Mesendoderm (in vitro differentiated cells): ENCODE measurements at regions not wholly inside any gene's neighbourhood (a gene's known extent, or its start where the extent isn't known, plus 50 kb on each side); places are given as distances from the start of the nearest gene placed in this dataset.

Experiments used
- DNase-seq: peaks from one replicate; pipeline ENCODE4 v3.0.0; 2013
- H2AK5ac ChIP-seq: 2 replicates; pipeline ENCODE4 v1.6.1; 2013; ENCODE audit warnings: low read length, inconsistent platforms
- H2BK120ac ChIP-seq: 2 replicates; pipeline ENCODE4 v1.6.1; 2013; ENCODE audit warnings: low read depth, mild to moderate bottlenecking, low read length, moderate library complexity, mixed read lengths
- H2BK15ac ChIP-seq: replicated peaks from 2 replicates; pipeline ENCODE4 v1.6.1; 2013; ENCODE audit warnings: low read depth, mild to moderate bottlenecking, moderate library complexity
- H2BK5ac ChIP-seq: 2 replicates; pipeline ENCODE4 v1.6.1; 2013; ENCODE audit warnings: low read length, inconsistent platforms
- H3K18ac ChIP-seq: 2 replicates; pipeline ENCODE4 v1.6.1; 2013; ENCODE audit warnings: mild to moderate bottlenecking, low read length, mixed read lengths
- H3K23ac ChIP-seq: one replicate; pipeline ENCODE4 v1.6.1; 2013; ENCODE audit warnings: low read length
- H3K27ac ChIP-seq: 2 replicates; pipeline ENCODE4 v1.5.1; 2013; ENCODE audit warnings: low read depth, mild to moderate bottlenecking, inconsistent platforms, low read length, moderate library complexity
- H3K27me3 ChIP-seq: 2 replicates; pipeline ENCODE4 v1.6.1; 2013; ENCODE audit warnings: low read length, control low read depth, mild to moderate bottlenecking, inconsistent platforms; ENCODE audit not compliant: insufficient read depth, poor library complexity
- H3K36me3 ChIP-seq: 2 replicates; pipeline ENCODE4 v1.6.1; 2013; ENCODE audit warnings: low read length, inconsistent platforms; ENCODE audit not compliant: control insufficient read depth, insufficient read depth
- H3K4ac ChIP-seq: one replicate; pipeline ENCODE4 v1.6.1; 2013; ENCODE audit warnings: low read depth, mild to moderate bottlenecking, low read length, moderate library complexity
- H3K4me1 ChIP-seq: 2 replicates; pipeline ENCODE4 v1.6.1; 2013; ENCODE audit warnings: low read depth, low read length, inconsistent platforms; ENCODE audit not compliant: control insufficient read depth
- H3K4me2 ChIP-seq: 2 replicates; pipeline ENCODE4 v1.6.1; 2013; ENCODE audit warnings: low read length
- H3K4me3 ChIP-seq: 2 replicates; pipeline ENCODE4 v1.5.1; 2013; ENCODE audit warnings: mild to moderate bottlenecking, low read length
- H3K56ac ChIP-seq: one replicate; pipeline ENCODE4 v1.6.1; 2013; ENCODE audit warnings: low read length
- H3K79me1 ChIP-seq: 2 replicates; pipeline ENCODE4 v1.6.1; 2013; ENCODE audit warnings: low read length, inconsistent platforms
- H3K79me2 ChIP-seq: 2 replicates; pipeline ENCODE4 v1.6.1; 2013; ENCODE audit warnings: mild to moderate bottlenecking, low read length; ENCODE audit not compliant: control insufficient read depth, insufficient read depth
- H3K9ac ChIP-seq: 2 replicates; pipeline ENCODE4 v1.6.1; 2013; ENCODE audit warnings: low read length, inconsistent platforms
- H4K5ac ChIP-seq: one replicate; pipeline ENCODE4 v1.6.1; 2013; ENCODE audit warnings: low read length
- H4K8ac ChIP-seq: one replicate; pipeline ENCODE4 v1.6.1; 2013; ENCODE audit warnings: low read depth, mild to moderate bottlenecking, control low read depth, low read length, moderate library complexity
- WGBS: extraction: QIAGEN DNeasy Blood & Tissue Kit; methylation state at CpG from one replicate; pipeline ENCODE4 v1.1.7; 2013; ENCODE audit warnings: low lambda C conversion rate, missing lambda C conversion rate; ENCODE audit not compliant: insufficient coverage; ENCODE audit errors: extremely low coverage; 5-methylcytosine and 5-hydroxymethylcytosine counted together

GRCh38 chr5:157925786-157926671 is 67.1 kb upstream of the CLINT1 start:
- Histone ChIP-seq H3K9ac (no peak overlapping the region), H3K36me3 (no peaks in the 10 kb centered on the region), H2AK5ac (peak overlapping the region; percentile 0), H2BK5ac (no peak overlapping the region), H2BK120ac (peak overlapping the region; percentile 51), H3K27ac (peak overlapping the region; percentile 65), H3K18ac (peak overlapping the region; percentile 4), H4K5ac (no peak overlapping the region), H3K79me2 (no peaks in the 10 kb centered on the region), H3K4ac (no peak overlapping the region), H3K56ac (no peak overlapping the region), H3K4me1 (peaks cover 20% of the 10 kb centered on the region), H3K27me3 (no peaks in the 10 kb centered on the region), H3K4me3 (no peak overlapping the region), H2BK15ac (no peak overlapping the region), H4K8ac (no peak overlapping the region), H3K79me1 (no peaks in the 10 kb centered on the region), H3K23ac (no peak overlapping the region), H3K4me2 (no peak overlapping the region)
- WGBS, result no CpG with 5 or more reads among the region's 14 CpGs
- no peak for DNase-seq

GRCh38 chr5:157924931-157925729 is 66.2 kb upstream of the CLINT1 start:
- H3K18ac ChIP-seq, result peak overlapping the region; percentile 72
- H4K5ac ChIP-seq, result no peak overlapping the region
- peak overlapping the region; percentile 10 for H3K56ac ChIP-seq
- WGBS, result no CpG with 5 or more reads among the region's 8 CpGs
- peaks cover 21% of the 10 kb centered on the region for H3K4me1 ChIP-seq
- no peak overlapping the region for H3K27ac ChIP-seq
- H3K27me3 ChIP-seq, result no peaks in the 10 kb centered on the region
- H3K4ac ChIP-seq, result peak overlapping the region; percentile 88
- H4K8ac ChIP-seq, result no peak overlapping the region
- H2BK15ac ChIP-seq, result peak overlapping the region; percentile 1
- H3K9ac ChIP-seq, result no peak overlapping the region
- H3K79me2 ChIP-seq, result no peaks in the 10 kb centered on the region
- H3K4me2 ChIP-seq, result no peak overlapping the region
- H2BK5ac ChIP-seq, result no peak overlapping the region
- no peak overlapping the region for H3K4me3 ChIP-seq
- no peak overlapping the region for H3K23ac ChIP-seq
- no peaks in the 10 kb centered on the region for H3K36me3 ChIP-seq
- no peaks in the 10 kb centered on the region for H3K79me1 ChIP-seq
- no peak for DNase-seq
- no peak overlapping the region for H2AK5ac ChIP-seq
- no peak overlapping the region for H2BK120ac ChIP-seq

GRCh38 chr5:157924490-157924889 is 65.5 kb upstream of the CLINT1 start:
- Histone ChIP-seq H2BK15ac (peak overlapping the region; percentile 1), H2BK120ac (no peak overlapping the region), H3K4me3 (no peak overlapping the region), H2AK5ac (peak overlapping the region; percentile 93), H3K18ac (peak overlapping the region; percentile 52), H3K56ac (peak overlapping the region; percentile 49), H3K27ac (no peak overlapping the region), H3K79me1 (no peaks in the 10 kb centered on the region), H4K5ac (no peak overlapping the region), H3K23ac (no peak overlapping the region), H3K4me1 (peaks cover 25% of the 10 kb centered on the region), H3K27me3 (no peaks in the 10 kb centered on the region), H3K9ac (no peak overlapping the region), H2BK5ac (no peak overlapping the region), H4K8ac (no peak overlapping the region), H3K4me2 (no peak overlapping the region), H3K79me2 (no peaks in the 10 kb centered on the region), H3K4ac (peak overlapping the region; percentile 88), H3K36me3 (no peaks in the 10 kb centered on the region)
- WGBS, result no CpG with 5 or more reads among the region's 2 CpGs
- no peak for DNase-seq

- H3K79me1 ChIP-seq, result no peaks in the 10 kb centered on the region
- no peak overlapping the region for H2AK5ac ChIP-seq
- no peak for DNase-seq
- H3K4ac ChIP-seq, result no peak overlapping the region
- no peak overlapping the region for H2BK120ac ChIP-seq
- no peak overlapping the region for H3K56ac ChIP-seq
- no CpG with 5 or more reads among the region's 3 CpGs for WGBS
- H2BK15ac ChIP-seq, result no peak overlapping the region
- no peak overlapping the region for H3K23ac ChIP-seq
- H4K8ac ChIP-seq, result no peak overlapping the region
- H4K5ac ChIP-seq, result no peak overlapping the region
- H3K27me3 ChIP-seq, result no peaks in the 10 kb centered on the region
- H3K4me1 ChIP-seq, result peaks cover 30% of the 10 kb centered on the region
- H3K36me3 ChIP-seq, result no peaks in the 10 kb centered on the region
- no peak overlapping the region for H3K27ac ChIP-seq
- no peak overlapping the region for H2BK5ac ChIP-seq
- H3K4me3 ChIP-seq, result no peak overlapping the region
- H3K79me2 ChIP-seq, result no peaks in the 10 kb centered on the region
- no peak overlapping the region for H3K4me2 ChIP-seq
- H3K9ac ChIP-seq, result no peak overlapping the region
- peak overlapping the region; percentile 52 for H3K18ac ChIP-seq
These were observed 64.8 kb upstream of the CLINT1 start for GRCh38 chr5:157923765-157924164.

GRCh38 chr5:157922026-157922425 is 63.1 kb upstream of the CLINT1 start:
- no peak overlapping the region for H4K5ac ChIP-seq
- no peak overlapping the region for H2BK120ac ChIP-seq
- H2AK5ac ChIP-seq, result no peak overlapping the region
- no peak overlapping the region for H3K56ac ChIP-seq
- H3K36me3 ChIP-seq, result no peaks in the 10 kb centered on the region
- no peak overlapping the region for H3K4me2 ChIP-seq
- H3K4me3 ChIP-seq, result no peak overlapping the region
- no peak overlapping the region for H2BK5ac ChIP-seq
- H3K9ac ChIP-seq, result no peak overlapping the region
- no peak overlapping the region for H2BK15ac ChIP-seq
- no peak for DNase-seq
- no peak overlapping the region for H3K4ac ChIP-seq
- no peak overlapping the region for H3K23ac ChIP-seq
- H3K79me1 ChIP-seq, result no peaks in the 10 kb centered on the region
- H3K4me1 ChIP-seq, result peaks cover 30% of the 10 kb centered on the region
- WGBS, result no CpG with 5 or more reads among the region's 4 CpGs
- H4K8ac ChIP-seq, result no peak overlapping the region
- no peak overlapping the region for H3K18ac ChIP-seq
- no peaks in the 10 kb centered on the region for H3K79me2 ChIP-seq
- no peaks in the 10 kb centered on the region for H3K27me3 ChIP-seq
- H3K27ac ChIP-seq, result no peak overlapping the region
